HG03439 (cell line): ENCODE measurements at regions not wholly inside any gene's neighbourhood (a gene's known extent, or its start where the extent isn't known, plus 50 kb on each side); places are given as distances from the start of the nearest gene placed in this dataset.
"Not testable (repeated sequence)": the region's sequence is repeated elsewhere in the genome, so short reads cannot be mapped to it uniquely, and the experiment has no call there.

Source experiments
- ATAC-seq: cut with Tn5 transposase; IDR thresholded peaks from one replicate; pipeline ENCODE4 v1.9.1; 2021; ENCODE audit warnings: mild to moderate bottlenecking, moderate library complexity; ENCODE audit not compliant: unreplicated experiment

DNA sequence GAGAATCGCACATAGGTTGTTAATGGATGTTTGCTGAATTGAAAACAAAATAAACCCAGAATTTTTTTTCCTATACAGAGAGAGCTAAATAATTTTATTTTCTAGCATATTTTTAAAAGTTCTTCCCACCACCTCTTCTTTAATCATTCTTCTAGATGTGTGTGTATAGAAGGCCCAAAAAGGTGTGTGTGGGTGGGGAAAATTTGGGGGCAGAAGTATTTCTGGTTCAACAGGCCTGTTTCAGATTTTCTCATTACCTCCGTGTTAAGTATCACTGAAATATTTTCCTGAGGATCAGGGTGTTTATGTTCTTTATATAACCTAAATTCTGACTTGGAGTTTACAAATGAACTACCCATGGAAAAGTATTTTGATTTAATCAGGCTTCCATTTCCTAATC lies 144.2 kb upstream of the ZNF804B start:
- ATAC-seq: no peak

DNA sequence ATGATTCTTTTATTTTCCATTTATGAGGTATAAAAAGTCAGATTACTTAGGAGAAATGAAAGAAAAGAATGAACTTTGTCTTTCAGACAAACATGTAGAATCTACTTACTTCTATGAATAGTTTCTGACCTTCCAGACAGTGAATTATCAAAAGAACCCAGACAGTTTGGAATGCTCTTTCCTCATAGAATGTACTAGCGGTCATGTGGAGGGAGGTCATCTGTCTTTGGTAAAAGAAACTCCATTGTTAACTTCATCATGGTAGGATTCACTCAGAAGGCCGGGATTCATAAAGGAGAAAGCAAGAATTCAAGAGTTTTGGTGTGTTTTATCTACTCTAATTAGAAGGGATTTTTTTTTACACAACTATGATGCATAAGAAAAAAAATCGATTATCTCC lies 144.8 kb upstream of the ZNF804B start:
- no peak for ATAC-seq

DNA sequence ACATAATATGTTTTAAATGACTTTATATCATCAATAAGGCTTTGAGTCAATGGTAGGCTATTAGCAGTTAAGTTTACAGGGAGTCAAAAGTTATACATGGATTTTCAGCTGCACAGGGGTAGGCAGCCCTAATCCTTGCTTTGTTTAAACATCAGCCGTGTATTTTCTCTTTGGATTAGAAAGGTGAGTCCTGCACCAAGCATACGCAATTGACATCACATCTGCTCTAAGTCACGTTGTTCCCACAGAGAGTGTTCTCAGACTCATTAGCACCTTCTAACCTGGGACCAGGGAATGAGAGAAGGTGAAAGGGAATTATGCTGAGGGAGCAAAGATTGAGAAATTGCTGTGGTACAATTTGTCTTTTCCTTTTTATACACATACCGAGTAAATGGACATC lies 148.6 kb upstream of the ZNF804B start:
- ATAC-seq: no peak

DNA sequence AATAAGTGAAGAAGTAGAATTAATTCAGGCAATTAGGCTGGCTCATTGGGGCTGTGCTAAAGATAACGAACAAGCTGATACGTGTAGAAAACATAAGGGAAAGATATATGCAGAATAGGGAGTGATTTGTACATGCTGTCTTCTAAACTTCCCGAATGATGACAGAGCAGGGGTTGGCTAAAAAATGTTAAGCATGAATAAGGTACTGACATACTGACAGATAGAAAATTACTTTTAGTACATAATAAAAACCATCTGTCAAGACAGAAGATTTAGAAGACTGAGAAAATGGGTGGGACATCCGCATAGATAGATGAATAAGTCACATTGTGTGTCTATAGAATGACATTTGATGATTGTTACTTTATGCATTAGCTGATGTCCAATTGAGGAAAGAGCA lies 158.8 kb upstream of the ZNF804B start:
- ATAC-seq: no peak

DNA sequence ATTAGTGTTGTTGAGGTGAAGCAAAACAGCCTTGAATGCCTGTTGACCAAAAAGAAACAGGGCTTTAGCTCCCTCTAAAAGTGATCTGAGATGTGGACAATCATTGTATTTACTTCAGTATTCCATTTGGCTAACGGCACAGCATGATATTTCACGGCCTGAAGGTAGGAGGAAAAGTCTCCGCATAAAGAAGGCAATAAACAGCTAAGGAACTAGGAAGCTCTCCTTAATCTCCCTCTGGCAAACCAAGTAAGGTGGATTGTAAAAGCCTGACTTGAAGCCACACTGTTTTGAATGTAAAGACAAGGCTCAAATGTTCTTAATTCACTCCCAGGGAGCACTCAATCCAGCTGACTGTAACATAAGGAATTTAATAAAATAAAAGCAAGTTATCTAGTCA lies 160.0 kb upstream of the ZNF804B start:
- no peak for ATAC-seq

DNA sequence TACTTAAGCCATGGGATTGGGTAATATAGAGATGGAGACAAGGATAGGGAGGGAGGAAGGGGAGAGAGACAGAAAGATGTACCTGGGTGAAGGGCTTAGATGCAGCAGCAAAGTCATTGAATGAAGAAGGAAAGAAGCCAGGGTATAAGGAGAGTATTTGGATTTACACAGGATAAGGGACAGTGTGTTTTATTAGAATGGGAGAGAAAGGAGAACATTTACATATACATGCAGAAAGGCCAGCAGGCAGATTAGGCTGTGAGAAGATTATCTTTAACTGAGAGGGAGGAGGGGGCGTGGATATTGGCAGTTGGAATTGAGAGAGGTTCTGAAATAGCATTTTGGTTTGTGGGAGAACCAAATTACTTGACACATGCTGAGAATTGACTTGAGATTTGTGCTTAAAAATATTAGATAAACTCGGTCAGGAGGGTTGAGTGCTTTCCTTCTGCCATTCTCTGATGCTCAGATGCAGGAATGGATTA lies 161.5 kb upstream of the ZNF804B start:
- ATAC-seq: no peak

DNA sequence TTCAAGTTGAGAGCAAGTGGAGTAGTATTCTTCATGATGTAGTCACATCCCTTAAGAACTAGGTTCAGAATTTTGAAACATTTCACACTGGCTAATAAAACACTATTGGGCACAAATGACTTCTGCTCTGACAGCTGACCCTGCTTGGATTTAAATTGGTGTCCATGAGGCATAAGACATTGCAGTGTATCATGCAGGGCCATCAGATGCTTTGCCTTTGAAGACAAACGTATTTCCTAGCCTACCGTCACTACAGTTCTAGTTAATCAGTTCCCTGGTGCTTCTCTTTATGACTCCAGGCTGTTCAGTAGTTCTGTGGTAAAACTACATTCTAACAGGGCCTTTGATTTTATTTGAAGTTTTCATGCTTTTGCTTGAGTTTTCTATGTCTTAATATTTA lies 168.5 kb upstream of the ZNF804B start:
- ATAC-seq: no peak

DNA sequence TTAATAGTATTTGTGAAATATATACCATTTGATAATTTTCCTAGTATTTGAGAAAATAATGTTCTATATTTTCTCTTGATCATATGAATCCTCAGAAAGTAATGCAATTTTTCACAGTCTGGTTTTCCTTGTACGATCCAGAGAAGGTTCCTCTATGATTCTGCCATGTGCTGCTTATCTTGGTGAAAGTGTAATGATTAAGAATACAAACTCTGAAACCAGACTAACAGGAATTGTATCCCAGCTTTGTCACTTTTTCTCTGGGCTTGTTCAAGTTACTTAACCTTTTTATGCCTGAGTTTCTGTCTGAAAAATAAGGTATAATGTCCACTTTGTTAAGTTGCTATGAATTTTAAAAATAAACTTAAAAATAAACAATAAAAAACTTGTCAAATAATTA lies 169.6 kb upstream of the ZNF804B start:
- no peak for ATAC-seq

DNA sequence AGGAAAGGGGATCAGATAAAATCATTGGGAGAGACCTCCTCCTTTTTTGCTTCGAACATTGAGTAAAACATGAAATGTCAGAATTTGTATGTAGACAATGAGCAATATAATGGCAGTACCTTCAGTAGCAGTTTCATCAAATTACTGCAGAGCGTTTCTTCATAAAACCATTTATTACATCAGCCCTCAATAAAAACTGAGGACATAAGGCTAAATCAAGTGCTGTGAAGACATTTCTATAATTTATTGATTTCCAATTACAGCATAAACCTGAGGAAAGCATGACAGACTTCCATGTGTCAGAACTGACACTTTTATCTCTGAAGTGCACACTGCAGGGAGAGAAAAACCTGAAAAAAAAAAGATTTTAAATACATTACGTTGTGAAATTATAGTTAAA lies 172.6 kb upstream of the ZNF804B start:
- no peak for ATAC-seq

DNA sequence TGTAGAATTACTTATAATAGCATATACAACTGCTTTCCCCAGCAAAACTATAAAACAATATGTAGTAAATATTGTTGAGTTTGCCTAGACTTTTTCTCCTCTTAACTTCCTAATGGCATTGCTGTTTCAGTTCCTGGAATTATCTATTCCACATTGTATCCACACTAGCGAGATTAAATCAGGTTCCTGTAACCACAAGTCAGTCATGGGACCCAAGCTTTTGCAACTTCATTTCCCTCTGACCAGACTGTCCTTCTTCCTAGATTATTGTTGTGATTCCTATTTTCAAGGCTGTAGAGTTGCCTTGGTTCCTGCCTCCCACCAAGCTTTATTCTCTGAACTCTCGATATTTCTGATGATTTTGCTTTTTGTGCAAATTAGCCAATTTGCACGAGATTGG lies 173.3 kb upstream of the ZNF804B start:
- no peak for ATAC-seq

DNA sequence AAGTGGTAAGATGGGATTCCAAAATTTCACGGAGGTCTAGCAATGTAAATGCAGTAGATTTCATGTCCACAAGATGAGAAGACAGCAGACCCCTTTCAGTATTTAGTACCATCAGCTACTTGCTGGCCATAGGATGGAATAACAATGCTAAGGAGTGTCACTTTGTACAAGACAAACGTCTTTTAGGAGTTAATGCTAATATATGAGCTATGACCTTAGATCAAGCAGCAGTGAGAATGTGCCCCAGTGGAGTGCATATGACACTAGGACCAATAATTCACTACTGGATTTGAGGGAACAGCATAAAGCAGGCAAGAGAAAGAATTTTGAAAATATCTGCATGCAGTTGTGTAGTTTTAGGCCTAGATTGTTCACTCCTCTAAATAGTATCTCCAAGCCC lies 182.8 kb upstream of the ZNF804B start:
- ATAC-seq: no peak

DNA sequence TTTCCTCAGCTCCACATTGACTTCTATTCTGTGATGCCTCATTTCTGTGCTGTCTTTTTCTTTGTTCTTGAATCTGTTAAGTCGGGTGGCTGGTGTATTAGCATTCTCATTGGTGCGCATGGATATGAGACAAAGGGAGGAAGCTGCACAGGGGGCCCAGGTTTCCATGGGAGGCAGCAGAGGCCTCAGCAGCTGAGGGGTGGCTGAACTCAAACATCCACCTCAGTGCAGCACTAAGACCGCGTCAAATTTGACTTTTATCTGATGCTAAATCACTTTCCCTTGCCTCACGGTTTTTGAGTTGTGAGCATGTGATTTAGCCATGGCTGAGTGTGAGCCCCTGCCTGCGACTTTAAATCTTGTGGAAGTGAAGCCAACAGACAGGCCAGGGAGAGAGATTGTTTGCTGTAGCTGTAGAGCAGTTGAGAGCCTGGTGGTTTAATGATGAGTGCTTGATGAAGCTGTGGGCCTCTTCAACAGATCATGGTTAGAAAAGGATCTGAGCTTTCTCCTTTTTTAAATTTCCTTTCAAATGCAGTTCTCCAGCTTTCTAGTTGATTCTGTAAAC lies 193.3 kb upstream of the ZNF804B start:
- ATAC-seq: no peak

DNA sequence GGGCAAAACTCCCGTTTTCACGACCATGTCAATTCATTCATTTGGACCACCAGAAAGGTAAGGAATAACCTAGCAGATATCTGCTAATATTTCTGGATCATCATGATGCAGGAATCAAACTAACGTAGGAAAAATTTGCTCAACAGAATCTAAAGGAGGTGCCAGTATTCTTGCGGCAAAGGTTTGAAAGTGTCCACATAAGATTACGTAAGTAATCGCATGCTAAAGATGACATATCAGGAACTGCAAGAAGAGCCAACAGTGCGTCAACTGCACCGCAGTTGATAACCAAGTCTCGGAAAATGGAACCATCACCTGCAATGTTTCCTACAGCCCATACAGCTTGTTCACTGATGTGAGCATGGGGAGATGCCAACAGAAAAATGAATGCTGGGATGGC lies 194.1 kb upstream of the ZNF804B start:
- ATAC-seq: no peak

DNA sequence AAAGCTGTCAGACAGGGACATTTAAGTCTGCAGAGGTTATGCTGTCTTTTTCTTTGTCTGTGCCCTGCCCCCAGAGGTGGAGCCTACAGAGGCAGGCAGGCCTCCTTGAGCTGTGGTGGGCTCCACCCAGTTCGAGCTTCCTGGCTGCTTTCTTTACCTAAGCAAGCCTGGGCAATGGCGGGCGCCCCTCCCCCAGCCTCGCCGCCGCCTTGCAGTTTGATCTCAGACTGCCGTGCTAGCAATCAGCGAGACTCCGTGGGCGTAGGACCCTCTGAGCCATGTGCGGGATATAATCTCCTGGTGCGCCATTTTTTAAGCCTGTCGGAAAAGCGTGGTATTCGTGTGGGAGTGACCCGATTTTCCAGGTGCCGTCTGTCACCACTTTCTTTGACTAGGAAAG lies 203.1 kb upstream of the ZNF804B start:
- not testable (repeated sequence) for ATAC-seq

DNA sequence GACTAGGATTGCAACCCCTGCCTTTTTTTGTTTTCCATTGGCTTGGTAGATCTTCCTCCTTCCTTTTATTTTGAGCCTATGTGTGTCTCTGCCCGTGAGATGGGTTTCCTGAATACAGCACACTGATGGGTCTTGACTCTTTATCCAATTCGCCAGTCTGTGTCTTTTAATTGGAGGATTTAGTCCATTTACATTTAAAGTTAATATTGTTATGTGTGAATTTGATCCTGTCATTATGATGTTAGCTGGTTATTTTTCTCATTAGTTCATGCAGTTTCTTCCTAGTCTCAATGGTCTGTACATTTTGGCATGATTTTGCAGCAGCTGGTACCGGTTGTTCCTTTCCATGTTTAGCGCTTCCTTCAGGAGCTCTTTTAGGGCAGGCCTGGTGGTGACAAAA lies 204.7 kb upstream of the ZNF804B start:
- ATAC-seq: not testable (repeated sequence)

DNA sequence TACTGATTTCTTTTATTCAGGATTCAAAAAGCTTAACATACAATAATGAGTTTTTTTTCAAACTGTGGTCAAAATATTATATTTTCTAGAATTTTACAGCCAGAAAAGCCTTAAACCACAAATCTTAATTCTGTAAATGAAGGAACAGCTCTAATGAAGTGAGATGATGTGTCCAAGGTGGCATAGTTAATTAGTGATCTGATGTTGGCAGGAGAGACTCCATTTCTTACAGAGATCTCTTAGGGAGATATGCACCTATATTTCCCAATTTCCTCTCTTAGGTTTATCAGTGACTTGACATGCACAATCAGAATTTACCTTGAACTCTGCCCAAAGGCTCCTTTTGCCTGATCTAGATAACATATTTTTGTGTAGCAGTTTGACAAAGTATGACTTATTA lies 211.1 kb upstream of the ZNF804B start:
- ATAC-seq: no peak

DNA sequence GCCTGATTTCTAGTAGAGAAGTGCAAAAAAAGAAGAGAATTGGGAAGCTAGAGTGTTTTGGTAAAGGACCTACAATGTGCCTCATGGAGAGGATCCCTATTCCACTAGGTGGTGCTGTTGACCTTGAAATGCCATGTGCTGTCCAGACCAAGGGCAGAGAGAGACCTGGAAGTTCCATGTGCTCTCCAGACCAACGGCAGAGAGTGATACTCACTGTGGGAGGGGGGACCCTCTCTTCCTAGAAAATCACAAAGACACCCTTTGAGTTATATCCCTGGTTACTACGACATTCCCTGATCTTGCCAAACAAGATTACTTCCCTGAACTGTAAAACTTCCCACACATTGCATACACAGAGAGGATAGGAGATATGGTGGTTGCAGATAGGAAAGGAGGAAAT lies 212.7 kb upstream of the ZNF804B start:
- no peak for ATAC-seq

DNA sequence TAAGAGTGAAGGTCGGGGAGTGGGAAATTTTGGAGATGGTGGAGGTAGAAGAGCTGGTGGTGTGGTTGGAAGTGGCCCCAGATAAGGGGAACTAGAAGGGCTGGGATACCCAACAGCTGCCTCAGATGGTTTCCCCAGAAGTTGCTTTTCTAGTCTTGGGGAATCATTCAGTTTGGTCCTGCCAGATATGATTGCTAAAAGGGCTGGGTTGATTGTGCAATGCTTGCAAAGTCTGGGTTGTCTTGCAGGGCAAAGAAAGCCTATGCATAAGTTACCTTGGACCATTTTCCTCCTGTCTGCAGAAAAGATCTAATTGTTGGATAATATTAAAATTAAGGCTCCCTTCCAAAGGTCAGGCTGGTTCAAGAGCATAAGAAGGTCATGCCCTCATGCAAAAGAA lies 213.8 kb upstream of the ZNF804B start:
- no peak for ATAC-seq

DNA sequence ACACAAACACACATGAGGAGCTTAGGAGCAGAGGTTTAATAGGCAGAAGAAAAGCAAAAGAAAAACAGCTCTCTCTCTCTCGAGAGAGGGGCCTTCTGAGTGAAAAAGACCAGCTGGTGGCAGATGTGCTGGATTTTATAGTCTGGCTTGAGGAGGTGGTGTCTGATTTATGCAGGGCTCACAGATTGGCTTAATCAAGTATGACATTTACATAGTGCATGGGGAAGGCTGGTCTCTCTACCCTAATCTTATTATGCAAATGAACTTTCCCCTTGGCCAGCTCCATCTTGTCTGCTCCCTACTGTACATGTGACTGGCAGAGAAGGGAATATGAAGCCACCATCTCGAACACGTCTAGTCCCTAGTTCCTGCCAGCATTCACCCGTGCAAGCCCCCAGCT lies 219.5 kb upstream of the ZNF804B start:
- ATAC-seq: no peak

DNA sequence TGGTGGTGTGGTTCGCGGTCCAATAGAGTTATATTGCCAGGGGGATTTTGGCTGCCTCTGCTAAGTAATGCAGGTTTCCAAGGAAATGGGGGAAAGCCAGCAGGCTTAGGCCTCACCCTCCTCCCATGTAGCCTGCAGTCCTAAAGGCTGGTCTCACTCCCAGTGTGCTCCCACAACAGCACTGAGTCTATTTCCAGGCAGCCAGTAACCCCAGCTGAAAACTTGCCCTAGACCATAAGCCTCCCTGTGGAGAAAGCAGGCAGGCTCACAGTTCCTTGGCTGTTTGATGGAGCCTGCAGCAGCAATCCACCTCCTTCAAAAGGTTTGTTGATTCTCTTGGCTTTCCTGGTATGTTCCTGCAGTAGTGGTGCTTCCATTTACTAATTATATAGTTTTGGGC lies 220.0 kb upstream of the ZNF804B start:
- ATAC-seq: no peak

DNA sequence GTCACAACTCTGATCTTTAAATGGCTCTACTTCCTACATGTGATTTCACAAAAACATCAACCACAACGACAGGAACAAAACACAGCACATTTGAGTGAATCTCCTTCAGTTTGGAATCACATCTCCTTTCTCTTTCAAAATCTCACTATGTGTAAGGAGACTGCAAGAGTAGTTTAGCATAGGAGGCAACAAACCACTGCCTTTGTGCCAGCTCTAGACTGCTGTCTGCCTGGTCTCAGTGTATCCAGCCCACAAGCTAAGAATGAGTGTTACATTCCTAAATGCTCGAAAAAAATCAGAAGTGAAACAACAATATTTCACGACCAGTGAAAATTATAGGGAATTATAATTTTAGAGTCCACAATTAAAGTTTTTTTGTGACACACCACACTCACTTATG lies 217.0 kb upstream of the STEAP4 start:
- ATAC-seq: no peak

DNA sequence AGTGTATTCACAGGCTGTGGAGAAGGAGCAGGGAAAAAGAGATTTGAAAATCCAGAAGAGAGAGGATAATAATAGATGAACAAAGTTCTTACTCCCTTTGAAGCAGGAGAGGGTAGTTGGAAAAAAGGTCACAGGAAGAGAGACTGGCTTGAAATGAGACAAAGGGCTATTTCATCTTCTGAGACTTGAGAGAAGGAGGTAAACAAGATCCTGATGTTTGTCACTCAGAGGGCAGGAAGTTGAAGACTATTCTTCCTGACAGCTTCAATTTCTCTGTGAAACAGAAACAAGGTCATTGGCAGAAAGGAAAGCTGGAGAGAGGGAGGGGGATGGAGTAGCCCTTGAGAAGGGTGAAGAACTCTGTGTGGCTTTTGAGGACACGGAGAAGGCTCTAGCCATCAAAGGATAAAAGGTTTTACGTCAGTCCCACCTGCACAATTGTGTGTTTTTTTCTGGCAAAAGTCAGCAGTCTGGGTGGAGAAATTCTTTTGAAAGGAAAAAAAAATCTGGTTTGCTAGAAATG lies 216.1 kb upstream of the STEAP4 start:
- no peak for ATAC-seq

DNA sequence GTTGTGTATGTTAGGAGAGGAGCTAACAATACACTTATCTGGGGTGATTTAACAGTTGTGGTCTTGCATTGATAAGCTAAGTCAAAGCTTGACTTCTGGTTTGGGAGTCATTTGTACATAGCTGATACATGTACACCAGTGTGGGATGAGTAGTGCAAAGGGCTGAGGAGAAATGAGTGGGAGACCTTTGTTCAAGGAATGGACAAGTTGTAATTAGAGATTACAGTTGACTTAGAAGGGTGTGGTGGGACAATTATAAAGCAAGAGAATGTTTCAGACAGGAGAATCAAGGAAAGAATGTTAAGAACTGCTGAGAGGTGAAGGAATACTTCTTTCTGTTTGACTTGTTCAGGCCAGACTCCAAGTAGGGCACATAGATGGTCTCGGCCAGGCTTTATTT lies 209.7 kb upstream of the STEAP4 start:
- ATAC-seq: no peak
